ENCODE measurements at regions not wholly inside any gene's neighbourhood (a gene's known extent, or its start where the extent isn't known, plus 50 kb on each side); places are given as distances from the start of the nearest gene placed in this dataset.

DNA sequence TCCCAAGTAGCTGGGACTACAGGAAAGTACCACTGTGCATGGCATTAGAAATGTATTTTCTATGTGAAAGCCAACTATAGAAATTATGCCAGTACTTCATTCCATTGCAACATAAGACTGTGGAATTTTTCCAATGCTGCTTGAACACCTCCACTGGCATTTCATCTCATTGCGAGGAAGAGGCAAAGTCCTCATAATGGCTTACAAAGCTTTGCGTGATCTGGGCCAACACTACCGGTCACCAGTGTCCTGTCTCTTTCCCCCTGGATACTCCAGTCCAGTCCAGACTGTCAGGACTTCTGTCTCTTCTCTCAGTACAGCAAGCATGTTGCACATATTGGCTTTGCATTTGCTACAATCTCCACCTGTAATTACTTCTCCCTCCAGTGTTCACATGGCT is 223.5 kb downstream of the GPD2 start:
- Histone ChIP-seq H3K4me3 (ENCODE audit: low read depth, low read length) (no peak overlapping the region), H3K27ac (no peak overlapping the region), H3K27me3 (replicated peaks) (no peaks in the 10 kb centered on the region), H3K36me3 (replicated peaks) (no peaks in the 10 kb centered on the region)
- DNase-seq, result no peak
- in situ Hi-C loops (cut with HindIII; ENCODE audit: low pct_ligation_motif_present, low sequenced_read_pairs), result no loop called here
- TF ChIP-seq, protein P1, sequence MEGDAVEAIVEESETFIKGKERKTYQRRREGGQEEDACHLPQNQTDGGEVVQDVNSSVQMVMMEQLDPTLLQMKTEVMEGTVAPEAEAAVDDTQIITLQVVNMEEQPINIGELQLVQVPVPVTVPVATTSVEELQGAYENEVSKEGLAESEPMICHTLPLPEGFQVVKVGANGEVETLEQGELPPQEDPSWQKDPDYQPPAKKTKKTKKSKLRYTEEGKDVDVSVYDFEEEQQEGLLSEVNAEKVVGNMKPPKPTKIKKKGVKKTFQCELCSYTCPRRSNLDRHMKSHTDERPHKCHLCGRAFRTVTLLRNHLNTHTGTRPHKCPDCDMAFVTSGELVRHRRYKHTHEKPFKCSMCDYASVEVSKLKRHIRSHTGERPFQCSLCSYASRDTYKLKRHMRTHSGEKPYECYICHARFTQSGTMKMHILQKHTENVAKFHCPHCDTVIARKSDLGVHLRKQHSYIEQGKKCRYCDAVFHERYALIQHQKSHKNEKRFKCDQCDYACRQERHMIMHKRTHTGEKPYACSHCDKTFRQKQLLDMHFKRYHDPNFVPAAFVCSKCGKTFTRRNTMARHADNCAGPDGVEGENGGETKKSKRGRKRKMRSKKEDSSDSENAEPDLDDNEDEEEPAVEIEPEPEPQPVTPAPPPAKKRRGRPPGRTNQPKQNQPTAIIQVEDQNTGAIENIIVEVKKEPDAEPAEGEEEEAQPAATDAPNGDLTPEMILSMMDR (IDR thresholded peaks at IDR 0.05; ENCODE audit: low read depth, low read length, missing control alignments), result no peak

DNA sequence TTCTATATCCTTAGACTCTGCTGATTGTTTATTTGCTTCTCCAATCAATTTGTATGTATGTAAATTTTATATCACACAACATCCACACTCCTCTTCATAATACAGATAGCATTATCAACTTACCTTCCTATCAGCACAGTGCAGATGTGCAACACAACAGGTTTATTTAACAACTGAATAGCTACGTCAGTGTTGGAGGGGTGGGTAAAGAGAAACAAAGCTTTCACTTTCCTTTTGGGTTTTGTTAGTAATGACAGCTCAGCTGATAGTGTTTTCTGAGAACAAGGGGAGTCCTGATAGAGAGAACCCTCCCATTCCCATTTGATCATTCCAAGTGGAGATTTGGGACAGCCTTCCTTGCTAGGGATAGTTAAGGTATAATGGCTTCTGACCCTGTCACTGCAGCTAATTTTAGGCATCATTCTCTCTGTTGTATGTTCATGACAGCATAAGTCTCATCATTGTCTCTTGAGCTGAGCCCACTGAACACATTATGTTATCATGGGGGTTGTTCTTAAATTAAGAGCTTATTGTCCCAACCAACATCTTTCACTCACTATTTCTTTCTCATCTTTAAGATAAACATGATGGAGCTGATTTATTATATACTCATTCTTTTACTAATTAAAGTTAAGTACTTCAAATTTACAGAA is 227.7 kb downstream of the GPD2 start:
- TF ChIP-seq, protein P1 (IDR thresholded peaks at IDR 0.05; ENCODE audit: low read depth, low read length, missing control alignments), result no peak
- in situ Hi-C loops (cut with HindIII; ENCODE audit: low pct_ligation_motif_present, low sequenced_read_pairs), result no loop called here
- no peak for DNase-seq
- Histone ChIP-seq H3K27ac (no peak overlapping the region), H3K27me3 (replicated peaks) (no peaks in the 10 kb centered on the region), H3K4me3 (ENCODE audit: low read depth, low read length) (no peak overlapping the region), H3K36me3 (replicated peaks) (no peaks in the 10 kb centered on the region)

DNA sequence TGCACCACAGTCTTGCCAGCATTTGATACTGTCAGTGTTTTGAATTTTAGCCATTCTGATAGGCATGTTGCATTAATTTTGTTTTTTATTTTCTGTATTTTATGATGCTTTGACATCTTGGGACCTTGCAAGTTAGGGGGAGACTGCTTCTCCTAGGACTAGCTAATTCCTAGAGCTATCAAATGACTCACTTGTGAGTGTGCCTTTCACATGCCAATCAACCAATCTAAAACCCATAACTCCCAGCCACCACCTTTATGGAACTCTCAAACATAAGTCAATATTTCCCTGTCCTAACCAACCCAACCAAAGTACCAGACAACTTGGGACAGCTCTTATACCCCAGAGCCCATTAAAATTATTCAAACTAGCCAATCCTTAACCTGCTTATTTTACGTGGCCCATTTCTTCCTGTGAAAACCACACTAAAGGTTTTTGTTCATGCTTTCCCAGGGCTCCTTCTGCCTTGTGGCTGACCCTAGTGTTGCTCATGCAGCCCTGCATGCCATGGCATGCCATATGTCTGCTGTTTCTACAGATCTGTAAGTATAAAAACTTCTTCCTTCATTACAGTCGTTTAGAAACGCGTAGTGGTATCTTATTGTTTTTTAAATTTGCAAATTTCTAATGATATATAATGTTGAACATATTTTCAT is 230.1 kb downstream of the GPD2 start:
- H3K36me3 ChIP-seq (replicated peaks), result no peaks in the 10 kb centered on the region
- H3K4me3 ChIP-seq (ENCODE audit: low read depth, low read length), result no peak overlapping the region
- no peak for DNase-seq
- no peaks in the 10 kb centered on the region for H3K27me3 ChIP-seq (replicated peaks)
- TF ChIP-seq, protein P1 (IDR thresholded peaks at IDR 0.05; ENCODE audit: low read depth, low read length, missing control alignments), result peak; percentile 28
- in situ Hi-C loops (cut with HindIII; ENCODE audit: low pct_ligation_motif_present, low sequenced_read_pairs), result no loop called here
- no peak overlapping the region for H3K27ac ChIP-seq

DNA sequence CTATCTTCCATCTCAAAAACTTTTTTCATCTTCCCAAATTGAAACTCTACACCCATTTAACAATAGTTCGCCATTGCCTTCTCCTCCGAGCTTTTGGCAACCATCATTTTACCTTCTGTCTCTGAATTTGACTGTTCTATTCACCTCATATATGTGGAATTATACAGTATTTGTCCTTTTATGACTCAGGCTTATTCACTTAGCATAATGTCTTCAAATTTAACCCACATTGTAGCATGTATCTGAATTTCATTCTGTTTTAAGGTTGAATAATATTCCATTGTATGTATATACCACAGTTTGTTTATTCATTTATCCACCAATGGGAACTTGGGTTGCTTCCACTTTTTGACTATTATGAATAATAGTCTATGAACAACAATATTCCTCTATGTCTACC is 233.9 kb downstream of the GPD2 start:
- Histone ChIP-seq H3K4me3 (ENCODE audit: low read depth, low read length) (no peak overlapping the region), H3K27me3 (replicated peaks) (no peaks in the 10 kb centered on the region), H3K27ac (no peak overlapping the region), H3K36me3 (replicated peaks) (no peaks in the 10 kb centered on the region)
- no peak for DNase-seq
- in situ Hi-C loops (cut with HindIII; ENCODE audit: low pct_ligation_motif_present, low sequenced_read_pairs), result no loop called here
- TF ChIP-seq, protein P1 (IDR thresholded peaks at IDR 0.05; ENCODE audit: low read depth, low read length, missing control alignments), result no peak

DNA sequence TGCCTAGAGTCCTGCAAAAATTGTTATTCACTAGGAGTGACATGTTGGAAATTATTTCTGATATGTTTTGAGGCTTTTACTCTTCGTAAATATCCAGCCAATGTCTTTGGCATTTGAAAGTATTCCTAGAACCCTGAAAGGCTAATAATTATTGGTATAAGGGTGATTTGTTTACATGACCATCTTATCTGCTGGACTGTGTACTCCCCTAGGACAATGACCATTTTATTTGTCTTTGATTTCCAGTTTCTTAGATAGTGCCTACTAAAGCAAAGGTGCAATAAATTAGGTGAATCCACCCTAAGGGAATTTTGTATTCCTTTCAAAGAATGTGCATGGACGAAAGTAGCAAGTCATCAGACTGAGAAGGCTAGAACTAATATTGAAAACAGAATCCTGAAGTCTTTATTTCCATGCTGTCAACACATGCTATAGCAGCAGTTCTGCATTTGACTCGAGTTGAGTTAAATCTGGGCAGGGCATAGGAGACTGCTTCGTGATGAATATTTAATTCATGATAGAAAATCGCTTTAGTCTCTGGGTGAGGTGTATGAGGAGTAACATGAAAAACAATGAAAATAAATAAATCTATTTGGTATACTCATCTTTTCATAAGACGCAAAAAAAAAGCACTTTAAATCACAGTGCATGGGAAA is 235.7 kb downstream of the GPD2 start:
- H3K27me3 ChIP-seq (replicated peaks), result no peaks in the 10 kb centered on the region
- DNase-seq, result no peak
- H3K36me3 ChIP-seq (replicated peaks), result no peaks in the 10 kb centered on the region
- H3K4me3 ChIP-seq (ENCODE audit: low read depth, low read length), result no peak overlapping the region
- in situ Hi-C loops (cut with HindIII; ENCODE audit: low pct_ligation_motif_present, low sequenced_read_pairs), result no loop called here
- TF ChIP-seq, protein P1 (IDR thresholded peaks at IDR 0.05; ENCODE audit: low read depth, low read length, missing control alignments), result no peak
- no peak overlapping the region for H3K27ac ChIP-seq

Data from brain microvascular endothelial cell (primary cell).